B cell (primary cell): ENCODE measurements at regions not wholly inside any gene's neighbourhood (a gene's known extent, or its start where the extent isn't known, plus 50 kb on each side); places are given as distances from the start of the nearest gene placed in this dataset.

Source experiments
- EZH2 ChIP-seq: IDR thresholded peaks from 2 replicates; pipeline ENCODE4 v1.6.1; 2012; ENCODE audit warnings: borderline replicate concordance, low read depth, mild to moderate bottlenecking, moderate library complexity, low read length; ENCODE audit not compliant: insufficient read depth, poor library complexity, severe bottlenecking
- TF ChIP-seq, protein P1 (sequence below): fragments of 200-600 bp; IDR thresholded peaks from one replicate; pipeline ENCODE4 v1.8.0; 2022; ENCODE audit warnings: antibody characterized with exemption, mild to moderate bottlenecking

DNA sequence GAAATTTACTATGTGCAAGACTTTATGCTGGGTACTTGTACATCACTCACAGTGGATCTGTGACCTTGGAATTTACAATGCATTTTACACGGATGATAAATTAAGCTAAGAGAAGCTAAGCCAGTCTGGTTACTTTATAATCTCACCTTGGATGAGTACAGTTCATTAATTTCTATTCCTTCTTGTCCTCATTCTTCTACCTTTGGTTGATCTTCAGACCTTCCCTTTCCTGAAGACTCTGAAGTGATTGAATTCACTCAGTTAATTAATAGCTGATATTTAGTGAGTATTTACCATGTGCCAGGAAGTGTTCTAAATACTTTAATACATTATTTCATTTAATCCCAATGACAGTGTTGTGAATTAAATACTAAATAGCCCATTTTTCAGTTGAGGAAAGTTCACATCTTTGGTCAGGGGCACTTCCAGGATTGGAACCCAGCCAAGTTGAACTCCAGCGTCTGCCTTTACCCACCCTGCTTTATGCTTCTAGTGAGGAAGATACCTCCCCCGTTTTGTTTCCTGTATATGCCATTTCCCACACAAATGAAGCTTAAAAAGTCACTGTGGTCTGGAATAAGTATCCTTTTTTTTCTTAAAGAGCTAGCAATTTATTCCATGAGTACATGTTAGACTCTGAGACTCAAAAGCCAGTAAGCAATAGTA, 146.6 kb downstream of the TLR5 start:
- TF ChIP-seq, protein P1, sequence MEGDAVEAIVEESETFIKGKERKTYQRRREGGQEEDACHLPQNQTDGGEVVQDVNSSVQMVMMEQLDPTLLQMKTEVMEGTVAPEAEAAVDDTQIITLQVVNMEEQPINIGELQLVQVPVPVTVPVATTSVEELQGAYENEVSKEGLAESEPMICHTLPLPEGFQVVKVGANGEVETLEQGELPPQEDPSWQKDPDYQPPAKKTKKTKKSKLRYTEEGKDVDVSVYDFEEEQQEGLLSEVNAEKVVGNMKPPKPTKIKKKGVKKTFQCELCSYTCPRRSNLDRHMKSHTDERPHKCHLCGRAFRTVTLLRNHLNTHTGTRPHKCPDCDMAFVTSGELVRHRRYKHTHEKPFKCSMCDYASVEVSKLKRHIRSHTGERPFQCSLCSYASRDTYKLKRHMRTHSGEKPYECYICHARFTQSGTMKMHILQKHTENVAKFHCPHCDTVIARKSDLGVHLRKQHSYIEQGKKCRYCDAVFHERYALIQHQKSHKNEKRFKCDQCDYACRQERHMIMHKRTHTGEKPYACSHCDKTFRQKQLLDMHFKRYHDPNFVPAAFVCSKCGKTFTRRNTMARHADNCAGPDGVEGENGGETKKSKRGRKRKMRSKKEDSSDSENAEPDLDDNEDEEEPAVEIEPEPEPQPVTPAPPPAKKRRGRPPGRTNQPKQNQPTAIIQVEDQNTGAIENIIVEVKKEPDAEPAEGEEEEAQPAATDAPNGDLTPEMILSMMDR: no peak
- TF ChIP-seq EZH2: no peak
